22Rv1 (cell line): ENCODE measurements at regions not wholly inside any gene's neighbourhood (a gene's known extent, or its start where the extent isn't known, plus 50 kb on each side); places are given as distances from the start of the nearest gene placed in this dataset.

ENCODE experiments used
- CTCF ChIP-seq: fragments of 450-650 bp; IDR thresholded peaks from 2 replicates; pipeline ENCODE4 v1.5.1; 2017; ENCODE audit warnings: mild to moderate bottlenecking
- ZFX ChIP-seq: fragments of 450-650 bp; IDR thresholded peaks from 2 replicates; pipeline ENCODE4 v1.6.1; 2017; ENCODE audit warnings: antibody characterized with exemption, borderline replicate concordance

- no peak for TF ChIP-seq CTCF
- no peak for TF ChIP-seq ZFX
Measured at GRCh38 chr6:1497761-1498105, 108.4 kb downstream of the FOXF2 start.
